ENCODE measurements at regions not wholly inside any gene's neighbourhood (a gene's known extent, or its start where the extent isn't known, plus 50 kb on each side); places are given as distances from the start of the nearest gene placed in this dataset.

GRCh38 chr2:35421485-35421884, 934.1 kb upstream of the CRIM1 start:
- Histone ChIP-seq H3K27me3 (replicated peaks in 1 of 2; ENCODE audit: control insufficient read depth in 2 of 2, insufficient read depth in 2 of 2, low read length in 1 of 2) (no peaks in the 10 kb centered on the region), H3K9me3 (replicated peaks; ENCODE audit: control insufficient read depth, insufficient read depth, low read length) (no peaks in the 10 kb centered on the region), H3K79me2 (ENCODE audit: control insufficient read depth, insufficient read depth, low read length) (no peaks in the 10 kb centered on the region), H2AFZ (ENCODE audit: control insufficient read depth, low read depth, low read length) (no peak overlapping the region), H3K4me3 (no peak overlapping the region), H3K27ac (ENCODE audit: control insufficient read depth, insufficient read depth) (no peak overlapping the region), H3K9ac (ENCODE audit: control insufficient read depth, insufficient read depth, low read length) (no peak overlapping the region), H3K36me3 (ENCODE audit: control insufficient read depth in 2 of 2, insufficient read depth in 2 of 2, low read length in 1 of 2) (no peaks in the 10 kb centered on the region), H3K4me2 (ENCODE audit: control insufficient read depth, insufficient read depth) (no peak overlapping the region), H3K4me1 (ENCODE audit: control insufficient read depth, insufficient read depth, low read length) (no peaks in the 10 kb centered on the region), H4K20me1 (ENCODE audit: control insufficient read depth, insufficient read depth) (no peaks in the 10 kb centered on the region)
- no peak for FAIRE-seq
- intact Hi-C loops (cut with micrococcal nuclease; ENCODE audit: unreplicated experiment), result no loop called here
- 0% methylated on average over 1 of the region's 1 CpG for WGBS (ENCODE audit: insufficient coverage, insufficient replicate concordance, low lambda C conversion rate, missing lambda C conversion rate)
- in situ Hi-C loops (cut with MboI), result loop anchor here (10.0 to 25.0 kb wide), 2 partner anchors 1407 to 1734 kb away; no protein-coding TSS in a partner anchor
- no peak for DNase-seq (ENCODE audit: low read depth, low spot score)
- no peak for TF ChIP-seq MEF2B (IDR thresholded peaks at IDR 0.05; ENCODE audit: partially characterized antibody, poor library complexity, severe bottlenecking)
- SMC1A ChIA-PET (ENCODE audit: uncharacterized antibody, unreplicated experiment), result interaction anchor here (0.5 kb wide), 1 partner anchor 1657 kb away, joined by 3 read pairs; no protein-coding TSS in a partner anchor
- BruUV-seq (replicated peaks), result no TSS peak
- POLR2A ChIA-PET, result no interaction called here
- CTCF ChIA-PET, result interaction anchor here (0.5 to 4.1 kb wide), 2 partner anchors 10 to 314 kb away, joined by 3 to 21 read pairs; no protein-coding TSS in a partner anchor
- RAD21 ChIA-PET (ENCODE audit: unreplicated experiment), result no interaction called here
- no peak for ATAC-seq

DNA sequence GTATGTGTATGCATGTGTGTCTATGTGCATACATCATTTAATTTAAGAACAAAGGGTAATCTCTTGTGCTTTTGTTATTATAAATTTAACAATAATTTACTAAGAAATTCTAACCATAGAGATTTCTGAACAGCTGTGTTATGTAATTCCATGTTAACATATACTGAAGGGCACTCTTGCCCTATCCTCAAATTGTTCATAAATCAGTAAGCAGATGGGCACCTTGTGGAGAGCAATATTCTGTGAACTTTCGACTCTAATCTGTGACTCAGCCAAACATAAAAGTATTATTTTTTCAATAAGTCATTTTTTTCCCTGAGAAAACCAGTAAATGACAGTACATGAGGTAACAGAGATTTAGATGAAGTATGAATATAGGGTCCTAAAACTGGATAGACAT, 938.3 kb upstream of the CRIM1 start:
- DNase-seq (ENCODE audit: low read depth, low spot score) (no peak), FAIRE-seq (no peak), ATAC-seq (no peak)
- intact Hi-C loops (cut with micrococcal nuclease; ENCODE audit: unreplicated experiment), result no loop called here
- Histone ChIP-seq H3K4me1 (ENCODE audit: control insufficient read depth, insufficient read depth, low read length) (no peaks in the 10 kb centered on the region), H3K27me3 (replicated peaks in 1 of 2; ENCODE audit: control insufficient read depth in 2 of 2, insufficient read depth in 2 of 2, low read length in 1 of 2) (no peaks in the 10 kb centered on the region), H3K27ac (ENCODE audit: control insufficient read depth, insufficient read depth) (no peak overlapping the region), H3K79me2 (ENCODE audit: control insufficient read depth, insufficient read depth, low read length) (no peaks in the 10 kb centered on the region), H3K9ac (ENCODE audit: control insufficient read depth, insufficient read depth, low read length) (no peak overlapping the region), H3K9me3 (replicated peaks; ENCODE audit: control insufficient read depth, insufficient read depth, low read length) (no peaks in the 10 kb centered on the region), H3K36me3 (ENCODE audit: control insufficient read depth in 2 of 2, insufficient read depth in 2 of 2, low read length in 1 of 2) (no peaks in the 10 kb centered on the region), H2AFZ (ENCODE audit: control insufficient read depth, low read depth, low read length) (no peak overlapping the region), H3K4me3 (no peak overlapping the region), H3K4me2 (ENCODE audit: control insufficient read depth, insufficient read depth) (no peak overlapping the region), H4K20me1 (ENCODE audit: control insufficient read depth, insufficient read depth) (no peaks in the 10 kb centered on the region)
- in situ Hi-C loops (cut with MboI), result loop anchor here (25.0 kb wide), 1 partner anchor 1730 kb away; no protein-coding TSS in a partner anchor
- TF ChIP-seq CBX5 (IDR thresholded peaks at IDR 0.05; ENCODE audit: low read depth) (no peak), CHD2 (IDR thresholded peaks at IDR 0.05; ENCODE audit: borderline replicate concordance, low read depth, low read length) (no peak), KDM1A (IDR thresholded peaks at IDR 0.05; ENCODE audit: borderline replicate concordance) (no peak)
- ChIA-PET SMC1A (ENCODE audit: uncharacterized antibody, unreplicated experiment) (no interaction called here), POLR2A (no interaction called here), CTCF (no interaction called here), RAD21 (ENCODE audit: unreplicated experiment) (no interaction called here)
- WGBS (ENCODE audit: insufficient coverage, insufficient replicate concordance, low lambda C conversion rate, missing lambda C conversion rate), result 0% methylated on average over 1 of the region's 1 CpG
- no TSS peak for BruUV-seq (replicated peaks)

Data from GM12878 (cell line).